Caco-2 (cell line): ENCODE measurements at regions not wholly inside any gene's neighbourhood (a gene's known extent, or its start where the extent isn't known, plus 50 kb on each side); places are given as distances from the start of the nearest gene placed in this dataset.

Experiments used
- BruUV-seq: library from RNA; stranded (reverse); fragments of 400-500 nt; replicated peaks from 2 replicates; lab custom pipeline; 2021; lab: Mats Ljungman, UMichigan
- CTCF ChIA-PET: fragments of 300-600 bp; sonication (Branson Sonifier 250); formaldehyde crosslinking; loops from one replicate; lab custom pipeline; 2022; ENCODE audit warnings: antibody characterized with exemption; lab: Charles Lee
- POLR2A ChIA-PET: fragments of 300-600 bp; sonication (Branson Sonifier 250); formaldehyde crosslinking; loops from one replicate; lab custom pipeline; 2022; ENCODE audit warnings: antibody characterized with exemption; lab: Charles Lee
- DNase-seq, 2 experiments: peaks; one replicate each; pipeline versions ENCODE4 v3.0.0 to v3.0.0-alpha.2; 2020 to 2022
- H3K27me3 ChIP-seq: replicated peaks from 2 replicates; pipeline ENCODE4 v1.6.0; 2011; ENCODE audit warnings: low read length; ENCODE audit not compliant: control insufficient read depth, insufficient read depth
- H3K36me3 ChIP-seq: 2 replicates; pipeline ENCODE4 v1.5.1; 2011; ENCODE audit warnings: low read length; ENCODE audit not compliant: control insufficient read depth, insufficient read depth
- H3K4me1 ChIP-seq: fragments of 250-450 bp; sonication (Bioruptor Pico); 2 replicates; pipeline ENCODE4 v1.5.1; 2020; ENCODE audit warnings: mild to moderate bottlenecking
- H3K4me3 ChIP-seq: 2 replicates; pipeline ENCODE4 v1.5.1; 2011; ENCODE audit warnings: low read depth, mild to moderate bottlenecking, control low read depth, low read length
- H3K9me3 ChIP-seq: fragments of 250-450 bp; sonication (Bioruptor Pico); 2 replicates; pipeline ENCODE4 v1.5.1; 2020; ENCODE audit warnings: mild to moderate bottlenecking, moderate library complexity
- H3K27ac Mint-ChIP-seq: one replicate; pipeline ENCODE4 v1.8.0; 2022; ENCODE audit warnings: mixed read lengths; ENCODE audit not compliant: unreplicated experiment
- H3K27me3 Mint-ChIP-seq: one replicate; pipeline ENCODE4 v1.8.0; 2022; ENCODE audit warnings: mixed read lengths; ENCODE audit not compliant: insufficient read depth, unreplicated experiment
- H3K36me3 Mint-ChIP-seq: one replicate; pipeline ENCODE4 v1.8.0; 2022; ENCODE audit warnings: mild to moderate bottlenecking, mixed read lengths; ENCODE audit not compliant: insufficient read depth, unreplicated experiment
- H3K4me1 Mint-ChIP-seq: one replicate; pipeline ENCODE4 v1.8.0; 2022; ENCODE audit warnings: low read depth, mixed read lengths; ENCODE audit not compliant: unreplicated experiment
- H3K4me3 Mint-ChIP-seq: one replicate; pipeline ENCODE4 v1.8.0; 2022; ENCODE audit warnings: mild to moderate bottlenecking, moderate library complexity, mixed read lengths; ENCODE audit not compliant: unreplicated experiment
- H3K9me3 Mint-ChIP-seq: one replicate; pipeline ENCODE4 v1.8.0; 2022; ENCODE audit warnings: mixed read lengths; ENCODE audit not compliant: unreplicated experiment
- CTCF ChIP-seq, 2 experiments: fragments of 200-600 bp in 1 of 2; IDR thresholded peaks; 1 replicate in 1 of 2; 2 replicates in 1 of 2; pipeline versions ENCODE4 v1.5.1 to v1.8.0; 2011 to 2022; ENCODE audit warnings: antibody characterized with exemption in 1 of 2, control low read depth in 1 of 2, inconsistent platforms in 1 of 2, low read depth in 1 of 2, low read length in 1 of 2, mild to moderate bottlenecking in 1 of 2, moderate library complexity in 1 of 2; ENCODE audit not compliant: insufficient read depth in 1 of 2, severe bottlenecking in 1 of 2, unreplicated experiment in 1 of 2
- intact Hi-C: fragments of 100-400 bp; cut with micrococcal nuclease; formaldehyde crosslinking; loops from one replicate; pipeline ENCODE4 v1.10.0; 2022; ENCODE audit not compliant: unreplicated experiment

GRCh38 chr4:122244764-122245163 is 92.6 kb downstream of the BLTP1 start:
- Histone ChIP-seq H3K4me3 (no peak overlapping the region), H3K36me3 (no peaks in the 10 kb centered on the region), H3K9me3 (no peaks in the 10 kb centered on the region; the same call in 1 of the 2 replicates), H3K4me1 (peaks cover 14% of the 10 kb centered on the region; the same call in 1 of the 2 replicates), H3K27me3 (no peaks in the 10 kb centered on the region)
- H3K4me3 Mint-ChIP-seq = no peak overlapping the region
- no peak for TF ChIP-seq CTCF (IDR thresholded peaks at IDR 0.05; ENCODE audit: insufficient read depth in 1 of 2, low read depth in 1 of 2, low read length in 1 of 2, severe bottlenecking in 1 of 2, unreplicated experiment in 1 of 2)
- ChIA-PET CTCF (no interaction called here), POLR2A (no interaction called here)
- no peaks in the 10 kb centered on the region for H3K27me3 Mint-ChIP-seq
- peaks cover 1% of the 10 kb centered on the region for H3K36me3 Mint-ChIP-seq
- BruUV-seq = no TSS peak
- intact Hi-C loops = no loop called here
- no peak for DNase-seq
- H3K27ac Mint-ChIP-seq = no peak overlapping the region
- H3K4me1 Mint-ChIP-seq = no peaks in the 10 kb centered on the region
- H3K9me3 Mint-ChIP-seq = no peaks in the 10 kb centered on the region

- Histone ChIP-seq H3K36me3 (no peaks in the 10 kb centered on the region), H3K4me1 (peaks cover 14% of the 10 kb centered on the region; the same call in 1 of the 2 replicates), H3K9me3 (no peaks in the 10 kb centered on the region), H3K4me3 (no peak overlapping the region), H3K27me3 (no peaks in the 10 kb centered on the region)
- Mint-ChIP-seq H3K4me1 (no peaks in the 10 kb centered on the region), H3K9me3 (no peaks in the 10 kb centered on the region), H3K36me3 (no peaks in the 10 kb centered on the region), H3K27ac (no peak overlapping the region), H3K27me3 (no peaks in the 10 kb centered on the region), H3K4me3 (no peak overlapping the region)
- ChIA-PET CTCF (no interaction called here), POLR2A (no interaction called here)
- BruUV-seq = no TSS peak
- DNase-seq = no peak
- intact Hi-C loops = no loop called here
- no peak for TF ChIP-seq CTCF (IDR thresholded peaks at IDR 0.05; ENCODE audit: insufficient read depth in 1 of 2, low read depth in 1 of 2, low read length in 1 of 2, severe bottlenecking in 1 of 2, unreplicated experiment in 1 of 2)
Measured at GRCh38 chr4:122246551-122246950, 94.4 kb downstream of the BLTP1 start.

GRCh38 chr4:122249357-122249756 is 97.2 kb downstream of the BLTP1 start:
- BruUV-seq = no TSS peak
- H3K4me3 Mint-ChIP-seq = no peak overlapping the region
- ChIA-PET POLR2A (no interaction called here), CTCF (no interaction called here)
- Histone ChIP-seq H3K36me3 (no peaks in the 10 kb centered on the region), H3K4me1 (peaks cover 14% of the 10 kb centered on the region; the same call in 1 of the 2 replicates), H3K9me3 (no peaks in the 10 kb centered on the region), H3K27me3 (no peaks in the 10 kb centered on the region), H3K4me3 (no peak overlapping the region)
- H3K36me3 Mint-ChIP-seq = peaks cover 6% of the 10 kb centered on the region
- no peak overlapping the region for H3K27ac Mint-ChIP-seq
- H3K27me3 Mint-ChIP-seq = no peaks in the 10 kb centered on the region
- no peak for TF ChIP-seq CTCF (IDR thresholded peaks at IDR 0.05; ENCODE audit: insufficient read depth in 1 of 2, low read depth in 1 of 2, low read length in 1 of 2, severe bottlenecking in 1 of 2, unreplicated experiment in 1 of 2)
- intact Hi-C loops = no loop called here
- H3K9me3 Mint-ChIP-seq = no peaks in the 10 kb centered on the region
- H3K4me1 Mint-ChIP-seq = no peaks in the 10 kb centered on the region
- DNase-seq = no peak
